K562 (cell line): ENCODE measurements at regions not wholly inside any gene's neighbourhood (a gene's known extent, or its start where the extent isn't known, plus 50 kb on each side); places are given as distances from the start of the nearest gene placed in this dataset.
"Not testable (repeated sequence)": the region's sequence is repeated elsewhere in the genome, so short reads cannot be mapped to it uniquely, and the experiment has no call there.

ENCODE experiments used
- ATAC-seq: fragments of 200-7000 bp; cut with Tn5 transposase; 3 replicates; pipeline ENCODE4 v1.9.1; 2020; ENCODE audit warnings: moderate library complexity
- BruUV-seq: library from RNA; stranded (reverse); fragments of 400-500 nt; replicated peaks from 2 replicates; lab custom pipeline; 2021; lab: Mats Ljungman, UMichigan
- CTCF ChIA-PET: fragments of 300-600 bp; formaldehyde crosslinking; extraction: SDS; loops from one replicate; lab custom pipeline; 2021; ENCODE audit warnings: low intra/inter-chr PET ratio; lab: Yijun Ruan, JAX
- POLR2A ChIA-PET: fragments of 300-600, 350-650 bp; sonication (Branson Sonifier 250); formaldehyde crosslinking; extraction: SDS; loops from one replicate; lab custom pipeline; 2021; ENCODE audit warnings: antibody characterized with exemption, inconsistent platforms; lab: Yijun Ruan, JAX
- DNase-seq, 4 experiments: peaks; one replicate each; pipeline versions ENCODE4 v3.0.0 to v3.0.0-alpha.2; 2011 to 2018; ENCODE audit warnings: low spot score in 3 of 4, mixed read lengths in 3 of 4; ENCODE audit errors: extremely low read depth in 1 of 4
- FAIRE-seq: peaks from 2 replicates; lab custom pipeline; 2011; peaks lifted over from hg19 to GRCh38; lab: Jason Lieb, UNC
- H2AFZ ChIP-seq: 2 replicates; pipeline ENCODE4 v1.6.0; 2011; ENCODE audit warnings: low read depth, low read length, control low read depth, inconsistent platforms
- H3K27ac ChIP-seq: fragments of 200-600 bp; 3 replicates; pipeline ENCODE4 v1.8.0; 2011; ENCODE audit warnings: low read depth, mild to moderate bottlenecking, control low read depth, inconsistent platforms, low read length, moderate library complexity, mixed read lengths; ENCODE audit errors: extremely low read depth
- H3K27me3 ChIP-seq, 2 experiments: fragments of 300-600 bp in 1 of 2; 2 replicates in 1 of 2; 3 replicates in 1 of 2; pipeline versions ENCODE4 v1.6.0 to v1.8.0; 2011; ENCODE audit warnings: inconsistent platforms in 2 of 2, low read length in 2 of 2, mild to moderate bottlenecking in 1 of 2, mixed read lengths in 1 of 2, moderate library complexity in 1 of 2; ENCODE audit not compliant: control insufficient read depth in 2 of 2, insufficient read depth in 2 of 2
- H3K36me3 ChIP-seq: fragments of 300-600 bp; 3 replicates; pipeline ENCODE4 v1.8.0; 2011; ENCODE audit warnings: mild to moderate bottlenecking, low read length, inconsistent platforms; ENCODE audit not compliant: control insufficient read depth, insufficient read depth
- H3K4me1 ChIP-seq, 2 experiments: fragments of 200-600 bp in 1 of 2; replicated peaks in 1 of 2; 2 replicates in 1 of 2; 3 replicates in 1 of 2; pipeline versions ENCODE4 v1.5.1 to v1.8.0; 2011; ENCODE audit warnings: inconsistent platforms in 2 of 2, low read length in 2 of 2, mild to moderate bottlenecking in 1 of 2, mixed read lengths in 1 of 2, moderate library complexity in 1 of 2; ENCODE audit not compliant: control insufficient read depth in 2 of 2, insufficient read depth in 2 of 2
- H3K4me2 ChIP-seq: 2 replicates; pipeline ENCODE4 v1.6.1; 2011; ENCODE audit warnings: low read length, control low read depth, inconsistent platforms, mixed read lengths; ENCODE audit not compliant: insufficient read depth
- H3K4me3 ChIP-seq: fragments of 200-600 bp; sonication (generic), shearing (Covaris generic); 2 replicates; pipeline ENCODE4 v1.5.1; 2016; ENCODE audit warnings: control low read depth, inconsistent platforms
- H3K79me2 ChIP-seq: fragments of 200-600 bp; 3 replicates; pipeline ENCODE4 v1.8.0; 2011; ENCODE audit warnings: low read length, inconsistent platforms; ENCODE audit not compliant: control insufficient read depth, insufficient read depth
- H3K9ac ChIP-seq, 2 experiments: 2 replicates each; pipeline versions ENCODE4 v1.6.0 to v1.6.1; 2011; ENCODE audit warnings: low read depth in 2 of 2, low read length in 2 of 2, control low read depth in 1 of 2, inconsistent platforms in 1 of 2, mild to moderate bottlenecking in 1 of 2, mixed read lengths in 1 of 2; ENCODE audit not compliant: insufficient read depth in 1 of 2
- H3K9me1 ChIP-seq: one replicate; pipeline ENCODE4 v1.6.0; 2011; ENCODE audit warnings: inconsistent platforms, mild to moderate bottlenecking, low read length, moderate library complexity; ENCODE audit not compliant: control insufficient read depth, insufficient read depth
- H3K9me3 ChIP-seq: replicated peaks from 2 replicates; pipeline ENCODE4 v1.5.1; 2011; ENCODE audit warnings: low read depth, low read length, inconsistent platforms; ENCODE audit not compliant: control insufficient read depth, insufficient read depth
- H4K20me1 ChIP-seq: replicated peaks from 2 replicates; pipeline ENCODE4 v1.6.1; 2011; ENCODE audit warnings: low read length, inconsistent platforms, mixed read lengths; ENCODE audit not compliant: control insufficient read depth, insufficient read depth
- C11orf30 ChIP-seq: fragments of 450-650 bp; IDR thresholded peaks from 2 replicates; pipeline ENCODE4 v1.6.1; 2016; ENCODE audit warnings: low read depth, mild to moderate bottlenecking
- E2F1 ChIP-seq: sonication (generic); formaldehyde crosslinking; IDR thresholded peaks from 2 replicates; pipeline ENCODE4 v1.8.1; 2023; ENCODE audit warnings: mild to moderate bottlenecking, missing genetic modification reagents, moderate library complexity
- KLF13 ChIP-seq: fragments of 450-650 bp; IDR thresholded peaks from 2 replicates; pipeline ENCODE4 v1.6.1; 2016; ENCODE audit warnings: missing genetic modification characterization, low read depth, mild to moderate bottlenecking, missing compliant biosample characterization, moderate library complexity, borderline replicate concordance
- L3MBTL2 ChIP-seq: fragments of 450-650 bp; IDR thresholded peaks from 2 replicates; pipeline ENCODE4 v1.6.1; 2016; ENCODE audit warnings: mild to moderate bottlenecking, moderate library complexity
- MAFF ChIP-seq: IDR thresholded peaks from 2 replicates; pipeline ENCODE4 v1.6.1; 2012; ENCODE audit warnings: low read length, improper control_type of control experiment
- MAFG ChIP-seq: fragments of 450-650 bp; conservative IDR thresholded peaks from 2 replicates; pipeline ENCODE4 v1.6.1; 2016; ENCODE audit warnings: missing genetic modification characterization, missing compliant biosample characterization
- MAFK ChIP-seq: IDR thresholded peaks from 2 replicates; pipeline ENCODE4 v1.6.1; 2011; ENCODE audit warnings: low read length, improper control_type of control experiment
- NFE2L1 ChIP-seq: fragments of 450-650 bp; IDR thresholded peaks from 2 replicates; pipeline ENCODE4 v1.6.1; 2016; ENCODE audit warnings: missing genetic modification characterization, low read depth, mild to moderate bottlenecking, missing compliant biosample characterization, moderate library complexity, borderline replicate concordance
- THAP7 ChIP-seq: fragments of 250-450 bp; sonication (Bioruptor Pico); IDR thresholded peaks from 2 replicates; pipeline ENCODE4 v1.5.0; 2021
- TRIM24 ChIP-seq, 2 experiments: fragments of 450-650 bp; IDR thresholded peaks; 2 replicates each; pipeline ENCODE4 v1.6.1; 2016
- ZNF146 ChIP-seq: IDR thresholded peaks from one replicate; pipeline ENCODE4 v1.6.1; 2018; ENCODE audit warnings: missing compliant biosample characterization; ENCODE audit not compliant: unreplicated experiment
- ZNF316 ChIP-seq: fragments of 450-650 bp; IDR thresholded peaks from 2 replicates; pipeline ENCODE4 v1.6.1; 2016
- WGBS: fragments of 100-300 bp; shearing (Covaris generic); methylation state at CpG from one replicate; pipeline ENCODE4 v1.1.6; 2016; ENCODE audit warnings: low coverage, mixed read lengths; ENCODE audit not compliant: insufficient coverage; ENCODE audit errors: missing lambda C conversion rate; 5-methylcytosine and 5-hydroxymethylcytosine counted together
- in situ Hi-C: fragments of 300-500 bp; cut with MboI; formaldehyde crosslinking; loops from 4 replicates; pipeline ENCODE4 v1.15.0; 2018; ENCODE audit warnings: inconsistent platforms, mixed read lengths
- intact Hi-C: fragments of 100-400 bp; cut with micrococcal nuclease; formaldehyde crosslinking; loops from 2 replicates; pipeline ENCODE4 v1.14.2; 2022

GRCh38 chr2:63739180-63739579 is 102.5 kb upstream of the UGP2 start:
- FAIRE-seq, in situ Hi-C loops, H3K4me1 ChIP-seq, H3K27ac ChIP-seq, H4K20me1 ChIP-seq, POLR2A ChIA-PET, H3K79me2 ChIP-seq, DNase-seq, CTCF ChIA-PET, H3K4me2 ChIP-seq, ATAC-seq, H2AFZ ChIP-seq, H3K9me3 ChIP-seq, BruUV-seq, H3K9me1 ChIP-seq, H3K9ac ChIP-seq, intact Hi-C loops, H3K4me3 ChIP-seq, H3K27me3 ChIP-seq, H3K36me3 ChIP-seq: not testable (repeated sequence)
- peak; percentile 69 for TF ChIP-seq ZNF146
- WGBS = 5% methylated on average over 2 of the region's 2 CpGs

- intact Hi-C loops (no loop called here), in situ Hi-C loops (no loop called here)
- ChIA-PET CTCF (no interaction called here), POLR2A (no interaction called here)
- H3K9me1 ChIP-seq = no peaks in the 10 kb centered on the region
- BruUV-seq = no TSS peak
- no peak for ATAC-seq
- H3K4me2 ChIP-seq = no peak overlapping the region
- no peak for TF ChIP-seq TRIM24 (IDR thresholded peaks at IDR 0.05)
- TF ChIP-seq MAFF = peak; percentile 22; the same call in 1 of the 2 replicates
- TF ChIP-seq MAFK = peak; percentile 39
- TF ChIP-seq L3MBTL2 = no peak
- TF ChIP-seq E2F1 (CRISPR knock-in tag) = no peak
- peak; percentile 40 for TF ChIP-seq MAFG (tag)
- no peak for TF ChIP-seq THAP7 (CRISPR knock-in tag)
- no peak for TF ChIP-seq KLF13
- TF ChIP-seq NFE2L1 (tag) = 0 out of 2 replicates have a peak, but pooled peaks have one; percentile 7
- peak; percentile 23; the same call in 1 of the 2 replicates for TF ChIP-seq C11orf30
- peak; percentile 41; the same call in 1 of the 2 replicates for TF ChIP-seq ZNF316
- no peak overlapping the region for H3K4me3 ChIP-seq
- no peaks in the 10 kb centered on the region for H3K9me3 ChIP-seq
- no peaks in the 10 kb centered on the region for H3K4me1 ChIP-seq
- no peak overlapping the region for H2AFZ ChIP-seq
- H3K27ac ChIP-seq = no peak overlapping the region
- no peaks in the 10 kb centered on the region for H4K20me1 ChIP-seq
- H3K79me2 ChIP-seq = no peaks in the 10 kb centered on the region
- no peaks in the 10 kb centered on the region for H3K36me3 ChIP-seq
- no peaks in the 10 kb centered on the region for H3K27me3 ChIP-seq
- DNase-seq = no peak
- no peak overlapping the region for H3K9ac ChIP-seq
- FAIRE-seq = no peak
These were observed 101.7 kb upstream of the UGP2 start for GRCh38 chr2:63740020-63740419.
